GM23248 (cell line): ENCODE measurements at regions not wholly inside any gene's neighbourhood (a gene's known extent, or its start where the extent isn't known, plus 50 kb on each side); places are given as distances from the start of the nearest gene placed in this dataset.

Experiments used
- DNase-seq: peaks from one replicate; pipeline ENCODE4 v3.0.0-alpha.2; 2015
- H2AFZ ChIP-seq: fragments of 200-600 bp; sonication (generic); 2 replicates; pipeline ENCODE4 v1.6.1; 2016; ENCODE audit warnings: antibody characterized with exemption
- H3F3A ChIP-seq: fragments of 200-600 bp; sonication (generic); 2 replicates; pipeline ENCODE4 v1.6.1; 2016; ENCODE audit warnings: mild to moderate bottlenecking, antibody characterized with exemption, mixed run types; ENCODE audit not compliant: insufficient read depth
- H3K27ac ChIP-seq: fragments of 200-600 bp; sonication (generic); 2 replicates; pipeline ENCODE4 v1.5.1; 2016; ENCODE audit warnings: mild to moderate bottlenecking
- H3K27me3 ChIP-seq: fragments of 200-600 bp; sonication (generic); replicated peaks from 2 replicates; pipeline ENCODE4 v1.6.1; 2016; ENCODE audit warnings: mild to moderate bottlenecking; ENCODE audit not compliant: insufficient read depth
- H3K36me3 ChIP-seq: fragments of 200-600 bp; sonication (generic); 2 replicates; pipeline ENCODE4 v1.6.1; 2016; ENCODE audit warnings: low read depth, mild to moderate bottlenecking
- H3K4me1 ChIP-seq: fragments of 200-600 bp; sonication (generic); 2 replicates; pipeline ENCODE4 v1.6.1; 2016; ENCODE audit warnings: mild to moderate bottlenecking; ENCODE audit not compliant: insufficient read depth
- H3K4me2 ChIP-seq: fragments of 200-600 bp; sonication (generic); one replicate; pipeline ENCODE4 v1.6.1; 2016; ENCODE audit warnings: mild to moderate bottlenecking; ENCODE audit not compliant: unreplicated experiment
- H3K4me3 ChIP-seq: fragments of 200-600 bp; sonication (generic); 2 replicates; pipeline ENCODE4 v1.5.1; 2016; ENCODE audit warnings: mild to moderate bottlenecking
- H3K79me2 ChIP-seq: fragments of 200-600 bp; sonication (generic); 2 replicates; pipeline ENCODE4 v1.6.1; 2016; ENCODE audit warnings: mild to moderate bottlenecking; ENCODE audit not compliant: insufficient read depth
- H3K9ac ChIP-seq: fragments of 200-600 bp; sonication (generic); 2 replicates; pipeline ENCODE4 v1.6.1; 2016; ENCODE audit warnings: mild to moderate bottlenecking
- H3K9me2 ChIP-seq: fragments of 200-600 bp; sonication (generic); 2 replicates; pipeline ENCODE4 v1.6.1; 2016; ENCODE audit warnings: mixed run types, mild to moderate bottlenecking, moderate library complexity; ENCODE audit not compliant: insufficient read depth
- H3K9me3 ChIP-seq: fragments of 200-600 bp; sonication (generic); one replicate; pipeline ENCODE4 v1.6.1; 2017; ENCODE audit warnings: low read depth
- H4K20me1 ChIP-seq: fragments of 200-600 bp; sonication (generic); 2 replicates; pipeline ENCODE4 v1.6.0; 2016; ENCODE audit not compliant: insufficient read depth
- EZH2 ChIP-seq: fragments of 200-600 bp; sonication (generic); IDR thresholded peaks from 2 replicates; pipeline ENCODE4 v1.6.1; 2018; ENCODE audit warnings: antibody characterized with exemption, mild to moderate bottlenecking; ENCODE audit not compliant: insufficient read depth, poor library complexity, severe bottlenecking
- EZH2phosphoT487 ChIP-seq: fragments of 200-600 bp; sonication (generic); IDR thresholded peaks from 2 replicates; pipeline ENCODE4 v1.6.1; 2018; ENCODE audit warnings: antibody characterized with exemption, moderate library complexity, mild to moderate bottlenecking, low read depth; ENCODE audit not compliant: insufficient read depth
- WGBS, 2 experiments: methylation state at CpG; one replicate each; pipeline ENCODE4 v1.1.6; 2015 to 2017; ENCODE audit warnings: low lambda C conversion rate in 2 of 2, low coverage in 1 of 2; ENCODE audit errors: missing lambda C conversion rate in 2 of 2; 5-methylcytosine and 5-hydroxymethylcytosine counted together
- in situ Hi-C: fragments of 300-500 bp; cut with MboI; formaldehyde crosslinking; loops from 2 replicates; pipeline ENCODE4 v1.15.0; 2020

DNA sequence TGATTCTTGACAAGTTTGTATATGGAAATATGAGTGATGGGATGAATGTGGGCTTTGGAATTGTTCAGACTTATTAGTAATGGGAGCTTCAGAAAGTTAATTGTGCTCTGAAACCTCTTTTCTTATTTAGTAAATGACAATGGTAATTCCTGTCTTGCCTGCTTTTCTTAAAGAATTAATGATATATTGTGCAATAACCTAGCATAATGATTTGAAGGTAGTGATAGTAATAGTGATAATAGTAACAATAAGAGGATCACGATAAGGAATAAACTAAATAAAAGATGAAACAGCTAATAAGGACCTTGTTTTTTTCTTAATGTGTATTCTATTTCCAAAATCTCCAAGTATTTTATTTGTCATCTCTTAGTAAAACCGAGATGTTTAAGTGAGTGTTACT is 245.0 kb upstream of the CPHXL start:
- H4K20me1 ChIP-seq: no peaks in the 10 kb centered on the region
- H3F3A ChIP-seq: no peaks in the 10 kb centered on the region
- TF ChIP-seq EZH2phosphoT487: no peak
- no peak for TF ChIP-seq EZH2
- DNase-seq: no peak
- no peaks in the 10 kb centered on the region for H3K79me2 ChIP-seq
- WGBS, 2 experiments: 15 to 25% methylated on average over 2 of the region's 2 CpGs
- no peaks in the 10 kb centered on the region for H3K36me3 ChIP-seq
- H3K9ac ChIP-seq: no peak overlapping the region
- H3K27me3 ChIP-seq: no peaks in the 10 kb centered on the region
- no peak overlapping the region for H3K4me2 ChIP-seq
- no peak overlapping the region for H3K4me3 ChIP-seq
- H3K9me2 ChIP-seq: no peaks in the 10 kb centered on the region
- in situ Hi-C loops: no loop called here
- H3K4me1 ChIP-seq: no peaks in the 10 kb centered on the region
- H3K9me3 ChIP-seq: no peaks in the 10 kb centered on the region
- no peak overlapping the region for H2AFZ ChIP-seq
- H3K27ac ChIP-seq: no peak overlapping the region

DNA sequence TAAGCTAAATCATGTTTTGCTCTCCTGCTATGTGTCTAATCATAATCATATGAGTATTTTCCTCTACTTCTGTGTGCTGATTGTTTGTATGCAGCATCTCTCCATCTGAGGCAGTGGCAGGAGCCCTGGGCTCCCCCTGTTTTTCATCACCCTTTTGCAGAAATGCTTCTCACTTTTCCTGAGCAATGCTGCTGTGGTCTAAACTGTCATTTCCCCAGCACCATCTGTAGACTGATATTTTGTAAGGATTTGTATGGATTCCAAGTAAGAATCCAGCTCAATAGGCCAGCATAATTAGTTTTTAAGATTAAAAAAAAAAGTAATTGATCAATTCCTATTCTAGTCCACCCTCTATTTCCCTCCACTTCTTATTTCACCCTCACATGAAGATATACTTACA is 257.0 kb upstream of the CPHXL start:
- in situ Hi-C loops: no loop called here
- DNase-seq: no peak
- no peaks in the 10 kb centered on the region for H3K9me3 ChIP-seq

DNA sequence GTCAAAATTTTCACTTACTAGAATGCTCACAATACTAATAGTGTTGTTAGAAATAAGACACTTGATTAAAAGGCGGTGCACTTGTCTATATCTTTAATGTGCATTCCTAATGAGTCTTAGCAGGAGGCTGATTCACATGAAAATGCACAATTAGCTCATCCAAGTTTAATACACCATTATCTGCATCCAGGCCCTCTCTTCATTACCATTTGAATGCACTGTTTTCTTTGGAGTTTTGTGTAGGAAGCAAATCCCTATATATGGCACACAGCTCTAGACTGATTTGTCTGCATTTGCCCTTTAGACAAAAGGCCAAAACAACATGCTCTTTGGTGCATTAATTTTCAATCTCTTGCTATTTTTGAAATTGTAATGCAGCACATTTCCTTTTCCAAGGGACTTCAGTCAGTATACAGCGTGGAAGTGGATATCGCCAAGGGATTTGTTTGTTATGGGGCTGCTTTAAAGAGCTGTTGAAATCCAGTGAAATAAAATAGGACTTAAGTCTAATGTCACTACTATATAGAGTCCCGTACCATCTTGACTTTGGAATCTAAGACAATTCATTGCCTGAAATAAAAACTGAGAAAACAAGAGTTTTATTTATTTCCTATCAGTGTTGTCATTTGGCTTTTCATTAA is 257.6 kb upstream of the CPHXL start:
- Histone ChIP-seq H3K4me2 (no peak overlapping the region), H2AFZ (no peak overlapping the region), H3K27me3 (no peaks in the 10 kb centered on the region), H3K4me3 (no peak overlapping the region), H3K9me2 (no peaks in the 10 kb centered on the region), H3K36me3 (no peaks in the 10 kb centered on the region), H3F3A (no peaks in the 10 kb centered on the region), H3K9ac (no peak overlapping the region), H3K9me3 (no peaks in the 10 kb centered on the region), H3K4me1 (no peaks in the 10 kb centered on the region), H4K20me1 (no peaks in the 10 kb centered on the region), H3K27ac (no peak overlapping the region), H3K79me2 (no peaks in the 10 kb centered on the region)
- DNase-seq: no peak
- no peak for TF ChIP-seq EZH2
- TF ChIP-seq EZH2phosphoT487: no peak
- in situ Hi-C loops: no loop called here
- 15 to 18% methylated on average over 4 of the region's 4 CpGs for WGBS, 2 experiments

More for the DNA sequence above, 257.0 kb upstream of the CPHXL start:
- Histone ChIP-seq H2AFZ (no peak overlapping the region), H3K4me1 (no peaks in the 10 kb centered on the region), H3K9ac (no peak overlapping the region), H3F3A (no peaks in the 10 kb centered on the region), H3K36me3 (no peaks in the 10 kb centered on the region), H3K4me2 (no peak overlapping the region), H4K20me1 (no peaks in the 10 kb centered on the region), H3K27ac (no peak overlapping the region), H3K79me2 (no peaks in the 10 kb centered on the region), H3K9me2 (no peaks in the 10 kb centered on the region), H3K27me3 (no peaks in the 10 kb centered on the region), H3K4me3 (no peak overlapping the region)
- TF ChIP-seq EZH2phosphoT487 (no peak), EZH2 (no peak)

DNA sequence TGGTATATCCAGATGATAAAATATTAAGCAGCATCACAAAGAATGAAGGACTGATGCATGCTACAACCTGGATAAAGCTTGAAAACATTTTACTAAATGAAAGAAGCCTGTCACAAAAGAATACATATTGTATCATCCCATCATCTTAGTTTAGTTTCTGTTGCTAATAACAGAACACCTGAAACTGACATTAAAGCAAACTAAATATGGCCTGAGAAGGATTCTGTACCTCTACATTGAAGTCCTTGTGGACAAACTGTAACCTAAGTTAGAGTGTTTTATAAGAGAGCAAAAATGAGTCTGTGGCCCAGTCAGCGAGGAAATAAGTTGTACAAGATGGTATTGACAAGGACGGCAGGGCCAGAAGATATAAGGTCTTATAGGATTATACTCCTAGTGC is 261.0 kb upstream of the CPHXL start:
- no peak overlapping the region for H2AFZ ChIP-seq
- WGBS, 2 experiments: 50 to 60% methylated on average over 2 of the region's 2 CpGs
- no peak overlapping the region for H3K27ac ChIP-seq
- no peak overlapping the region for H3K4me3 ChIP-seq
- no peak overlapping the region for H3K4me2 ChIP-seq
- no peaks in the 10 kb centered on the region for H3F3A ChIP-seq
- no peaks in the 10 kb centered on the region for H3K9me2 ChIP-seq
- TF ChIP-seq EZH2 (no peak), EZH2phosphoT487 (no peak)
- no peaks in the 10 kb centered on the region for H4K20me1 ChIP-seq
- no peaks in the 10 kb centered on the region for H3K79me2 ChIP-seq
- no peaks in the 10 kb centered on the region for H3K9me3 ChIP-seq
- no peak overlapping the region for H3K9ac ChIP-seq
- DNase-seq: no peak
- H3K27me3 ChIP-seq: no peaks in the 10 kb centered on the region
- H3K4me1 ChIP-seq: no peaks in the 10 kb centered on the region
- in situ Hi-C loops: no loop called here
- H3K36me3 ChIP-seq: no peaks in the 10 kb centered on the region

DNA sequence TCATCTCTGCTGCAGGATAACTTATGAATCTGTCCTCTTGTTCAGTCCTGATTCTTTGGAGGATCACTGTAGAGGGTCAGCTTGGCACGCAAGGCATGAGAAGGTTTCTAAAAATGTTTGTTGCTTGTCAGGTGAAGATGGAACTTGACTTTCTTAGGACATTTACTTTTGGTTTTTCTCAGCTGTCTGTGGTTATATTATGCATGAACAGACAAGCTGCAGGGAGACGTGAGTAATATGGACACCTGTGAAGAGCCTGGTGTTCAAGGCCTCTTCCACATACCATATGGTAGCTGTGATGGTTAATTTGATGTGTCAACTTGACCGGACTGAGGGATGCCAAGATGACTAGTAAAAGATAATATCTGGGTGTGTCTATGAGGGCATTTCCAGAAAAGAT is 270.2 kb upstream of the CPHXL start:
- in situ Hi-C loops: no loop called here
- DNase-seq: no peak
- TF ChIP-seq EZH2 (no peak), EZH2phosphoT487 (no peak)
- Histone ChIP-seq H3K4me1 (no peaks in the 10 kb centered on the region), H3F3A (no peaks in the 10 kb centered on the region), H2AFZ (no peak overlapping the region), H3K9ac (no peak overlapping the region), H3K27me3 (no peaks in the 10 kb centered on the region), H3K4me2 (no peak overlapping the region), H3K9me3 (no peaks in the 10 kb centered on the region), H4K20me1 (no peaks in the 10 kb centered on the region), H3K4me3 (no peak overlapping the region), H3K36me3 (no peaks in the 10 kb centered on the region), H3K27ac (no peak overlapping the region), H3K9me2 (no peaks in the 10 kb centered on the region), H3K79me2 (no peaks in the 10 kb centered on the region)
- 20 to 25% methylated on average over 3 of the region's 3 CpGs for WGBS, 2 experiments
